ENCODE measurements at regions not wholly inside any gene's neighbourhood (a gene's known extent, or its start where the extent isn't known, plus 50 kb on each side); places are given as distances from the start of the nearest gene placed in this dataset.

DNA sequence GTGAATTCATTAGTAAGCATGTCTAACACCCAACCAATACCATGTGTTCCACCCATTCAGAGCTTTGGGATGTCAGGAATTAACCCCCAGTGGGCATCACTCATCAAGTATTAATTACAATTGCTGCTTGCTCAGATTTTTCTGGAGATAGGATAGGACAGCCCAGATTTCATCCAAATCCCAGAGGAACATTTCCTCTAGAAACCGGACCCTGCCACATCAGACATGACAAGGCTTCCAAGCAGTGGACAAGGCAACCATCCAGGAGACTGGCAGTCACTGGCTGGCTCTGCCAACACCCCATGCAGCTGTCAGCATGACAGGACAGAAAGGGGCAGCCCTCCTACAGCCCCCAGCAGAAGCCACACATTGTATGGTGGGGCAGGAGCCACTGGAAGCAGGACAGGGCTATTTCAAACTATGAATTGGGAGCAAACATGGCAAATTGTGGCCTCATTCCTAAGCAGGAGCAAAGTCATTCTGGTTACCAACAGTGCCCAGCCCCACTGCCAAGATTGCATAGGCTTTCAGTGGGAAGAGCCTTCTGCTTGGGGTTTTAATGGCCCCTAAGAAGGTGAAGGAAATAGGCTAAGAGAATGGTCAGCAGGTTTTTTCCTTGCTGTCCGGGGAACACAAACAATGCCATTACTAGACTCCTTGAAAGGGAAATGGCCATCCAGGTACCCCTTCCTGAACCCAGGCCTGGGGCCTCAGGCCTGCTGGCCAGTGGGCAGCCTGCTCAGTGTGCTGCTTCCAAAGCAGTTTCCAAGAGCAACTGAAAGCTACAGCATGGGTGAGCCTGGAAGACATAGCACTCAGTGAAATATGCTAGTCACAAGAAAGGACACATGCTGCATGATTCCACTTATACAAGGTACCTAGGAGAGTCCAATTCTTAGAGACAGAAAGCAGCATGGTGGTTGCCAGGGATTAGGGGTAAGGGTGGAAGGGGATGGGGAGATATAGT, 294.7 kb upstream of the SLC30A5 start:
- ChIA-PET CTCF (no interaction called here), POLR2A (no interaction called here)
- DNase-seq (no peak), ATAC-seq (ENCODE audit: poor library complexity) (no peak)
- no peak overlapping the region for H3K4me3 Mint-ChIP-seq
- no peak overlapping the region for H3K27ac Mint-ChIP-seq
- Histone ChIP-seq H3K9me3 (ENCODE audit: control insufficient read depth in 1 of 2, insufficient read depth in 1 of 2, low read length in 2 of 2) (no peaks in the 10 kb centered on the region), H3K27me3 (ENCODE audit: control insufficient read depth in 1 of 2, insufficient read depth in 2 of 2, low read length in 2 of 2) (peaks cover 0 to 12% of the 10 kb centered on the region in 2 experiments), H3K36me3 (ENCODE audit: insufficient read depth, low read length) (no peaks in the 10 kb centered on the region), H3K27ac (ENCODE audit: low read depth in 1 of 2, low read length in 2 of 2) (no peak overlapping the region), H3K4me3 (ENCODE audit: low read length) (no peak overlapping the region), H3K4me1 (ENCODE audit: insufficient read depth, low read length) (no peaks in the 10 kb centered on the region)
- H3K9me3 Mint-ChIP-seq, result no peaks in the 10 kb centered on the region
- TF ChIP-seq, protein P1, sequence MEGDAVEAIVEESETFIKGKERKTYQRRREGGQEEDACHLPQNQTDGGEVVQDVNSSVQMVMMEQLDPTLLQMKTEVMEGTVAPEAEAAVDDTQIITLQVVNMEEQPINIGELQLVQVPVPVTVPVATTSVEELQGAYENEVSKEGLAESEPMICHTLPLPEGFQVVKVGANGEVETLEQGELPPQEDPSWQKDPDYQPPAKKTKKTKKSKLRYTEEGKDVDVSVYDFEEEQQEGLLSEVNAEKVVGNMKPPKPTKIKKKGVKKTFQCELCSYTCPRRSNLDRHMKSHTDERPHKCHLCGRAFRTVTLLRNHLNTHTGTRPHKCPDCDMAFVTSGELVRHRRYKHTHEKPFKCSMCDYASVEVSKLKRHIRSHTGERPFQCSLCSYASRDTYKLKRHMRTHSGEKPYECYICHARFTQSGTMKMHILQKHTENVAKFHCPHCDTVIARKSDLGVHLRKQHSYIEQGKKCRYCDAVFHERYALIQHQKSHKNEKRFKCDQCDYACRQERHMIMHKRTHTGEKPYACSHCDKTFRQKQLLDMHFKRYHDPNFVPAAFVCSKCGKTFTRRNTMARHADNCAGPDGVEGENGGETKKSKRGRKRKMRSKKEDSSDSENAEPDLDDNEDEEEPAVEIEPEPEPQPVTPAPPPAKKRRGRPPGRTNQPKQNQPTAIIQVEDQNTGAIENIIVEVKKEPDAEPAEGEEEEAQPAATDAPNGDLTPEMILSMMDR (IDR thresholded peaks at IDR 0.05), result no peak
- H3K36me3 Mint-ChIP-seq (ENCODE audit: low read depth), result no peaks in the 10 kb centered on the region
- no peaks in the 10 kb centered on the region for H3K4me1 Mint-ChIP-seq (ENCODE audit: low read depth)
- H3K27me3 Mint-ChIP-seq, result no peaks in the 10 kb centered on the region
- intact Hi-C loops (cut with DNase I, micrococcal nuclease), result no loop called here

DNA sequence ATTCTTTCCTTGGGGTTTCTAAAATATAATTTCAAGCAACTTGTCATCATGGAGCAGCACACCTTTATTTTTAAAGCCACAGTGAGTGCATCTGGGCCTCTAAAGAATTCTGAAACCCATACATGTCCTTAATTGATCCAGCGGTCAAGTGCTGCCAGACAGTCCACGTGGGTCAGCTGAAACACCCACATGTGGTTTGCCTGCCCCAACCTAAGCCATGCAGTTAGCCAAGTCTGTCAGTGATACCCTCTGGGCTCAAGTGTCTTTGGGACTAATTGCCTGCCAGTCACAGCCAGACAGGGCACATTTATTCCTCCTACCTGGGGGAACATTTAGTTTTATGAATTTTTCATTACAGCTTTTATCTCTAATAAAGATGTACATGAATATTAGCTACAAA, 291.4 kb upstream of the SLC30A5 start:
- no peaks in the 10 kb centered on the region for H3K4me1 Mint-ChIP-seq (ENCODE audit: low read depth)
- H3K27ac ChIP-seq (ENCODE audit: low read depth in 1 of 2, low read length in 2 of 2), result no peak overlapping the region
- no peaks in the 10 kb centered on the region for H3K4me1 ChIP-seq (ENCODE audit: insufficient read depth, low read length)
- TF ChIP-seq, protein P1 (IDR thresholded peaks at IDR 0.05), result no peak
- intact Hi-C loops (cut with DNase I, micrococcal nuclease), result no loop called here
- CTCF ChIA-PET, result no interaction called here
- POLR2A ChIA-PET, result no interaction called here
- peaks cover 2% of the 10 kb centered on the region for H3K9me3 Mint-ChIP-seq
- H3K36me3 ChIP-seq (ENCODE audit: insufficient read depth, low read length), result no peaks in the 10 kb centered on the region
- no peaks in the 10 kb centered on the region for H3K9me3 ChIP-seq (ENCODE audit: control insufficient read depth in 1 of 2, insufficient read depth in 1 of 2, low read length in 2 of 2)
- H3K4me3 Mint-ChIP-seq, result no peak overlapping the region
- H3K27ac Mint-ChIP-seq, result no peak overlapping the region
- H3K4me3 ChIP-seq (ENCODE audit: low read length), result no peak overlapping the region
- DNase-seq, result no peak
- no peaks in the 10 kb centered on the region for H3K36me3 Mint-ChIP-seq (ENCODE audit: low read depth)
- H3K27me3 Mint-ChIP-seq, result no peaks in the 10 kb centered on the region
- ATAC-seq (ENCODE audit: poor library complexity), result no peak
- peaks cover 0 to 4% of the 10 kb centered on the region in 2 experiments for H3K27me3 ChIP-seq (ENCODE audit: control insufficient read depth in 1 of 2, insufficient read depth in 2 of 2, low read length in 2 of 2)

DNA sequence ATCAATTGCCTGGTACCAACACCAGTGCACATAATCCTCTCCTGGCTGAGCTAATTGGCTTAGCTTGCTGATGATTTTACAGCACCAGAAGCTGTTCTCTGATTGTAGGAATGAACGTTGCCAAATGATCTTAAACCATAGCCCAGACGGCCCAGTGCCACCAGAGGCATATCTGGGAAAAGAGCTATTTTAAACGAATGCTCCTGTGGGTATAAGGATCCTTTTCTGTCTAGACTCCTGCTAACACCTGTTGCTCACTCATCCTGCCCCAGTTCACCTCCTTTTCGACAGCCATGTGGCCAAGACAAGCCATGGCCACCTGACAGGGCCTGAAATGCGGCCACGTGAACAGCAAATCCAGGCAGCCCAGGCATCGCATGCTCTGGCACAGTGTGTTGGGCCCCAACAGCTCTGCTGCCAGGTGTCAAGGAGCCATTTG, 289.9 kb upstream of the SLC30A5 start:
- TF ChIP-seq, protein P1 (IDR thresholded peaks at IDR 0.05), result no peak
- no peaks in the 10 kb centered on the region for H3K36me3 Mint-ChIP-seq (ENCODE audit: low read depth)
- POLR2A ChIA-PET, result no interaction called here

More for the DNA sequence above, 289.9 kb upstream of the SLC30A5 start:
- Mint-ChIP-seq H3K27me3 (no peaks in the 10 kb centered on the region), H3K4me1 (ENCODE audit: low read depth) (no peaks in the 10 kb centered on the region), H3K27ac (no peak overlapping the region), H3K4me3 (no peak overlapping the region), H3K9me3 (peaks cover 2% of the 10 kb centered on the region)
- DNase-seq (no peak), ATAC-seq (ENCODE audit: poor library complexity) (no peak)
- H3K4me3 ChIP-seq (ENCODE audit: low read length), result no peak overlapping the region
- H3K9me3 ChIP-seq (ENCODE audit: control insufficient read depth in 1 of 2, insufficient read depth in 1 of 2, low read length in 2 of 2), result no peaks in the 10 kb centered on the region
- H3K27me3 ChIP-seq (ENCODE audit: control insufficient read depth in 1 of 2, insufficient read depth in 2 of 2, low read length in 2 of 2), result peaks cover 0 to 2% of the 10 kb centered on the region in 2 experiments
- intact Hi-C loops (cut with DNase I, micrococcal nuclease), result no loop called here
- H3K27ac ChIP-seq (ENCODE audit: low read depth in 1 of 2, low read length in 2 of 2), result no peak overlapping the region
- no peaks in the 10 kb centered on the region for H3K36me3 ChIP-seq (ENCODE audit: insufficient read depth, low read length)
- CTCF ChIA-PET, result no interaction called here
- no peaks in the 10 kb centered on the region for H3K4me1 ChIP-seq (ENCODE audit: insufficient read depth, low read length)

Data from CD4-positive, alpha-beta T cell (primary cell).